HepG2 (cell line): ENCODE measurements at regions not wholly inside any gene's neighbourhood (a gene's known extent, or its start where the extent isn't known, plus 50 kb on each side); places are given as distances from the start of the nearest gene placed in this dataset.

Experiments
- ATAC-seq: fragments of 200-7000 bp; cut with Tn5 transposase; 3 replicates; pipeline ENCODE4 v1.9.1; 2020; ENCODE audit warnings: mild to moderate bottlenecking, moderate library complexity
- BruUV-seq: library from RNA; stranded (reverse); fragments of 400-500 nt; replicated peaks from 2 replicates; lab custom pipeline; 2021; lab: Mats Ljungman, UMichigan
- CTCF ChIA-PET: fragments of 300-600 bp; formaldehyde crosslinking; extraction: SDS; loops from one replicate; lab custom pipeline; 2021; ENCODE audit warnings: low total read pairs, inconsistent platforms, low intra/inter-chr PET ratio; lab: Yijun Ruan, JAX
- POLR2A ChIA-PET: fragments of 350-600 bp; sonication (Branson Sonifier 250); formaldehyde crosslinking; loops from one replicate; lab custom pipeline; 2020; ENCODE audit warnings: antibody characterized with exemption, inconsistent platforms; lab: Yijun Ruan, JAX
- DNase-seq: peaks from one replicate; pipeline ENCODE4 v3.0.0-alpha.2; 2015; ENCODE audit warnings: low spot score
- FAIRE-seq: peaks from 3 replicates; lab custom pipeline; 2011; peaks lifted over from hg19 to GRCh38; lab: Jason Lieb, UNC
- H2AFZ ChIP-seq: one replicate; pipeline ENCODE4 v1.6.1; 2011; ENCODE audit warnings: low read length, inconsistent platforms
- H3K27ac ChIP-seq: fragments of 300-600 bp; 3 replicates; pipeline ENCODE4 v1.8.0; 2011; ENCODE audit warnings: mixed run types, mild to moderate bottlenecking, mixed read lengths, low read length, inconsistent platforms; ENCODE audit not compliant: insufficient read depth; ENCODE audit errors: extremely low read length
- H3K27me3 ChIP-seq, 2 experiments: fragments of 200-600 bp in 1 of 2; 2 replicates in 1 of 2; 3 replicates in 1 of 2; pipeline versions ENCODE4 v1.6.0 to v1.8.0; 2011; ENCODE audit warnings: low read length in 2 of 2, mild to moderate bottlenecking in 2 of 2, moderate library complexity in 2 of 2, inconsistent platforms in 1 of 2; ENCODE audit not compliant: insufficient read depth in 2 of 2, control insufficient read depth in 1 of 2
- H3K36me3 ChIP-seq, 2 experiments: fragments of 200-600 bp in 1 of 2; replicated peaks in 1 of 2; 2 replicates in 1 of 2; 3 replicates in 1 of 2; pipeline versions ENCODE4 v1.5.1 to v1.8.0; 2011; ENCODE audit warnings: low read length in 2 of 2, inconsistent platforms in 1 of 2; ENCODE audit not compliant: insufficient read depth in 2 of 2, control insufficient read depth in 1 of 2
- H3K4me1 ChIP-seq: 2 replicates; pipeline ENCODE4 v1.5.1; 2012; ENCODE audit warnings: low read length, inconsistent platforms; ENCODE audit not compliant: insufficient read depth
- H3K4me2 ChIP-seq: 2 replicates; pipeline ENCODE4 v1.6.0; 2011; ENCODE audit warnings: low read depth, low read length, inconsistent platforms
- H3K4me3 ChIP-seq, 3 experiments: fragments of 200-600 bp in 1 of 3; sonication (generic), shearing (Covaris generic) in 1 of 3; replicated peaks in 1 of 3; 2 replicates each; pipeline ENCODE4 v1.5.1; 2011 to 2016; ENCODE audit warnings: low read length in 3 of 3, inconsistent platforms in 2 of 3, low read depth in 2 of 3, mild to moderate bottlenecking in 2 of 3, control low read depth in 1 of 3, mixed read lengths in 1 of 3; ENCODE audit not compliant: insufficient read depth in 1 of 3
- H3K79me2 ChIP-seq: one replicate; pipeline ENCODE4 v1.6.1; 2011; ENCODE audit warnings: low read length, inconsistent platforms; ENCODE audit not compliant: insufficient read depth
- H3K9ac ChIP-seq: 2 replicates; pipeline ENCODE4 v1.6.0; 2011; ENCODE audit warnings: mild to moderate bottlenecking, low read depth, low read length, inconsistent platforms; ENCODE audit not compliant: insufficient read depth
- H3K9me3 ChIP-seq: 2 replicates; pipeline ENCODE4 v1.5.1; 2012; ENCODE audit warnings: mild to moderate bottlenecking, low read length
- H4K20me1 ChIP-seq: 2 replicates; pipeline ENCODE4 v1.6.0; 2011; ENCODE audit warnings: inconsistent platforms, mild to moderate bottlenecking, low read length, moderate library complexity; ENCODE audit not compliant: insufficient read depth
- FOXK2 ChIP-seq: fragments of 450-650 bp; IDR thresholded peaks from 2 replicates; pipeline ENCODE4 v1.6.1; 2016
- GATAD1 ChIP-seq: IDR thresholded peaks from 2 replicates; pipeline ENCODE4 v1.6.1; 2016; ENCODE audit warnings: missing genetic modification reagents, missing compliant biosample characterization
- HDAC2 ChIP-seq: sonication (generic); formaldehyde crosslinking; IDR thresholded peaks from 2 replicates; pipeline ENCODE4 v1.4.0; 2020; ENCODE audit warnings: missing genetic modification reagents
- KDM5A ChIP-seq: fragments of 200-600 bp; sonication (generic); IDR thresholded peaks from 2 replicates; pipeline ENCODE4 v1.7.0; 2018; ENCODE audit warnings: antibody characterized with exemption, mild to moderate bottlenecking, low read length, borderline replicate concordance
- MTA1 ChIP-seq: sonication (generic); formaldehyde crosslinking; IDR thresholded peaks from 2 replicates; pipeline ENCODE4 v1.4.0; 2020; ENCODE audit warnings: missing genetic modification reagents, mild to moderate bottlenecking, borderline replicate concordance
- POLR2AphosphoS2 ChIP-seq: IDR thresholded peaks from 2 replicates; pipeline ENCODE4 v1.6.1; 2011; ENCODE audit warnings: low read depth, low read length, improper control_type of control experiment
- RERE ChIP-seq: IDR thresholded peaks from 2 replicates; pipeline ENCODE4 v1.6.1; 2016; ENCODE audit warnings: low read depth, missing genetic modification reagents, missing compliant biosample characterization
- SAP130 ChIP-seq: IDR thresholded peaks from 2 replicates; pipeline ENCODE4 v1.6.1; 2016; ENCODE audit warnings: low read depth
- SMARCE1 ChIP-seq: fragments of 450-650 bp; IDR thresholded peaks from 2 replicates; pipeline ENCODE4 v1.6.1; 2017; ENCODE audit warnings: borderline replicate concordance
- SMYD3 ChIP-seq: sonication (generic); formaldehyde crosslinking; IDR thresholded peaks from 2 replicates; pipeline ENCODE4 v1.8.1; 2023; ENCODE audit warnings: mild to moderate bottlenecking, missing genetic modification reagents
- SOX6 ChIP-seq, 2 experiments: fragments of 450-650 bp in 1 of 2; sonication (generic) in 1 of 2; formaldehyde crosslinking in 1 of 2; IDR thresholded peaks; 2 replicates each; pipeline versions ENCODE4 v1.4.0 to v1.6.1; 2017 to 2020; ENCODE audit warnings: antibody characterized with exemption in 1 of 2, mild to moderate bottlenecking in 1 of 2, missing genetic modification reagents in 1 of 2
- TAF1 ChIP-seq: sonication (generic); formaldehyde crosslinking; IDR thresholded peaks from 2 replicates; pipeline ENCODE4 v1.4.0; 2020; ENCODE audit warnings: missing genetic modification reagents
- ZNF17 ChIP-seq: sonication (generic); formaldehyde crosslinking; IDR thresholded peaks from 2 replicates; pipeline ENCODE4 v1.5.0; 2020; ENCODE audit warnings: mild to moderate bottlenecking, missing genetic modification reagents
- ZNF329 ChIP-seq: sonication (generic); formaldehyde crosslinking; IDR thresholded peaks from 2 replicates; pipeline ENCODE4 v1.9.0; 2021; ENCODE audit warnings: low read depth, mild to moderate bottlenecking, missing genetic modification reagents
- ZNF503 ChIP-seq: sonication (generic); formaldehyde crosslinking; IDR thresholded peaks from 2 replicates; pipeline ENCODE4 v1.4.0; 2020; ENCODE audit warnings: missing genetic modification reagents
- in situ Hi-C: cut with HindIII; loops from 2 replicates; pipeline ENCODE4 v1.10.0; 2017; ENCODE audit warnings: low pct_unique_long_range_greater_than_20kb; ENCODE audit not compliant: extremely low pct_ligation_motif_present
- intact Hi-C: fragments of 100-400 bp; cut with micrococcal nuclease; formaldehyde crosslinking; loops from one replicate; pipeline ENCODE4 v1.10.0; 2022; ENCODE audit not compliant: unreplicated experiment
- TF ChIP-seq, protein P1 (sequence below), 2 experiments: IDR thresholded peaks; 2 replicates each; pipeline ENCODE4 v1.6.1; 2011 to 2012; ENCODE audit warnings: low read length in 2 of 2, borderline replicate concordance in 1 of 2, low read depth in 1 of 2, mild to moderate bottlenecking in 1 of 2, moderate library complexity in 1 of 2

DNA sequence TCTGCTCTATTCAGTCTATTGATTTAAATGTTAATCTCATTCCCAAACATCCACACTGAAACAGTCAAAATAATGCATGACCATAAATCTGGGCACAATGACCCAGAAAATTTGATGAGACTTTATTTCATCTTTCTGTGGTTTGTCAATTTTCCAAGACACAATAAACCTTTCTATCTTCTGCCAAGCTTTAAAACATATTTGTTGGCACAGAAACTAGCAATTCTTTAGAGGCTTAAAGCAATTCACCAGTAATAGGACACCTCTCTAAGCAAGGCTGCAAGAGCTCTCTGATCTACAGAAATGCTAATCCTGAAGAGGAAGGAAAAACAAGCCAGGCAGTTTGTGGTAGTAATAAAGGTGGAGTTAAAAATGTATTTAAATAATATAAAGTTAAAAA lies 113.7 kb downstream of the FCRL5 start:
- DNase-seq, result no peak
- Histone ChIP-seq H3K79me2 (no peaks in the 10 kb centered on the region), H2AFZ (no peak overlapping the region), H3K27ac (no peak overlapping the region), H3K9ac (no peak overlapping the region), H3K27me3 (peaks cover 0 to 4% of the 10 kb centered on the region in 2 experiments; a peak in 2 of 5 replicates), H3K4me1 (peaks cover 33% of the 10 kb centered on the region), H3K4me3 (no peak overlapping the region), H3K9me3 (no peaks in the 10 kb centered on the region), H3K36me3 (no peaks in the 10 kb centered on the region), H4K20me1 (no peaks in the 10 kb centered on the region), H3K4me2 (no peak overlapping the region)
- ATAC-seq, result no peak
- intact Hi-C loops, result no loop called here
- in situ Hi-C loops, result no loop called here
- no peak for FAIRE-seq
- CTCF ChIA-PET, result no interaction called here
- POLR2A ChIA-PET, result no interaction called here
- BruUV-seq, result no TSS peak
- TF ChIP-seq SMYD3 (CRISPR knock-in tag) (no peak), SAP130 (CRISPR knock-in tag) (no peak), HDAC2 (CRISPR knock-in tag) (no peak), TAF1 (CRISPR knock-in tag) (no peak), SOX6 (IDR thresholded peaks at IDR 0.05) (no peak), SOX6 (CRISPR knock-in tag; IDR thresholded peaks at IDR 0.05) (no peak), SMARCE1 (no peak), KDM5A (no peak), ZNF329 (no peak), ZNF503 (CRISPR knock-in tag) (no peak), FOXK2 (no peak), MTA1 (CRISPR knock-in tag) (no peak), RERE (no peak), ZNF17 (no peak), POLR2AphosphoS2 (no peak), GATAD1 (no peak)
- TF ChIP-seq, protein P1, sequence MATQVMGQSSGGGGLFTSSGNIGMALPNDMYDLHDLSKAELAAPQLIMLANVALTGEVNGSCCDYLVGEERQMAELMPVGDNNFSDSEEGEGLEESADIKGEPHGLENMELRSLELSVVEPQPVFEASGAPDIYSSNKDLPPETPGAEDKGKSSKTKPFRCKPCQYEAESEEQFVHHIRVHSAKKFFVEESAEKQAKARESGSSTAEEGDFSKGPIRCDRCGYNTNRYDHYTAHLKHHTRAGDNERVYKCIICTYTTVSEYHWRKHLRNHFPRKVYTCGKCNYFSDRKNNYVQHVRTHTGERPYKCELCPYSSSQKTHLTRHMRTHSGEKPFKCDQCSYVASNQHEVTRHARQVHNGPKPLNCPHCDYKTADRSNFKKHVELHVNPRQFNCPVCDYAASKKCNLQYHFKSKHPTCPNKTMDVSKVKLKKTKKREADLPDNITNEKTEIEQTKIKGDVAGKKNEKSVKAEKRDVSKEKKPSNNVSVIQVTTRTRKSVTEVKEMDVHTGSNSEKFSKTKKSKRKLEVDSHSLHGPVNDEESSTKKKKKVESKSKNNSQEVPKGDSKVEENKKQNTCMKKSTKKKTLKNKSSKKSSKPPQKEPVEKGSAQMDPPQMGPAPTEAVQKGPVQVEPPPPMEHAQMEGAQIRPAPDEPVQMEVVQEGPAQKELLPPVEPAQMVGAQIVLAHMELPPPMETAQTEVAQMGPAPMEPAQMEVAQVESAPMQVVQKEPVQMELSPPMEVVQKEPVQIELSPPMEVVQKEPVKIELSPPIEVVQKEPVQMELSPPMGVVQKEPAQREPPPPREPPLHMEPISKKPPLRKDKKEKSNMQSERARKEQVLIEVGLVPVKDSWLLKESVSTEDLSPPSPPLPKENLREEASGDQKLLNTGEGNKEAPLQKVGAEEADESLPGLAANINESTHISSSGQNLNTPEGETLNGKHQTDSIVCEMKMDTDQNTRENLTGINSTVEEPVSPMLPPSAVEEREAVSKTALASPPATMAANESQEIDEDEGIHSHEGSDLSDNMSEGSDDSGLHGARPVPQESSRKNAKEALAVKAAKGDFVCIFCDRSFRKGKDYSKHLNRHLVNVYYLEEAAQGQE (IDR thresholded peaks at IDR 0.05; ENCODE audit: borderline replicate concordance in 1 of 2, low read depth in 1 of 2, low read length in 2 of 2), result no peak
